ENCODE measurements at regions not wholly inside any gene's neighbourhood (a gene's known extent, or its start where the extent isn't known, plus 50 kb on each side); places are given as distances from the start of the nearest gene placed in this dataset.

- no peak for TF ChIP-seq CTCF (conservative IDR thresholded peaks at IDR 0.05; ENCODE audit: low read depth, low read length)
- no peak overlapping the region for H3K4me3 ChIP-seq (ENCODE audit: low read depth, low read length)
- DNase-seq (ENCODE audit: low read depth): no peak
Observed at GRCh38 chr6:112557435-112557834, 210.3 kb downstream of the RFPL4B start.

- DNase-seq (ENCODE audit: low read depth): no peak
- TF ChIP-seq CTCF (conservative IDR thresholded peaks at IDR 0.05; ENCODE audit: low read depth, low read length): no peak
- H3K4me3 ChIP-seq (ENCODE audit: low read depth, low read length): no peak overlapping the region
Observed at GRCh38 chr6:112557961-112558360, 210.8 kb downstream of the RFPL4B start.

- TF ChIP-seq CTCF (conservative IDR thresholded peaks at IDR 0.05; ENCODE audit: low read depth, low read length): no peak
- DNase-seq (ENCODE audit: low read depth): no peak
- H3K4me3 ChIP-seq (ENCODE audit: low read depth, low read length): no peak overlapping the region
Observed at GRCh38 chr6:112560651-112561050, 213.5 kb downstream of the RFPL4B start.

- no peak for TF ChIP-seq CTCF (conservative IDR thresholded peaks at IDR 0.05; ENCODE audit: low read depth, low read length)
- DNase-seq (ENCODE audit: low read depth): no peak
- H3K4me3 ChIP-seq (ENCODE audit: low read depth, low read length): no peak overlapping the region
Observed at GRCh38 chr6:112562301-112563231, 215.4 kb downstream of the RFPL4B start.

GRCh38 chr6:112563368-112563767 lies 216.2 kb downstream of the RFPL4B start:
- peak; percentile 19 for DNase-seq (ENCODE audit: low read depth)
- H3K4me3 ChIP-seq (ENCODE audit: low read depth, low read length): no peak overlapping the region
- TF ChIP-seq CTCF (conservative IDR thresholded peaks at IDR 0.05; ENCODE audit: low read depth, low read length): no peak

GRCh38 chr6:112568066-112568465 lies 220.9 kb downstream of the RFPL4B start:
- no peak overlapping the region for H3K4me3 ChIP-seq (ENCODE audit: low read depth, low read length)
- no peak for TF ChIP-seq CTCF (conservative IDR thresholded peaks at IDR 0.05; ENCODE audit: low read depth, low read length)
- DNase-seq (ENCODE audit: low read depth): no peak
